HG03520 (cell line): ENCODE measurements at regions not wholly inside any gene's neighbourhood (a gene's known extent, or its start where the extent isn't known, plus 50 kb on each side); places are given as distances from the start of the nearest gene placed in this dataset.
"Not testable (repeated sequence)": the region's sequence is repeated elsewhere in the genome, so short reads cannot be mapped to it uniquely, and the experiment has no call there.

Source experiments
- ATAC-seq: cut with Tn5 transposase; IDR thresholded peaks from one replicate; pipeline ENCODE4 v1.9.1; 2021; ENCODE audit warnings: mild to moderate bottlenecking, moderate library complexity; ENCODE audit not compliant: unreplicated experiment

DNA sequence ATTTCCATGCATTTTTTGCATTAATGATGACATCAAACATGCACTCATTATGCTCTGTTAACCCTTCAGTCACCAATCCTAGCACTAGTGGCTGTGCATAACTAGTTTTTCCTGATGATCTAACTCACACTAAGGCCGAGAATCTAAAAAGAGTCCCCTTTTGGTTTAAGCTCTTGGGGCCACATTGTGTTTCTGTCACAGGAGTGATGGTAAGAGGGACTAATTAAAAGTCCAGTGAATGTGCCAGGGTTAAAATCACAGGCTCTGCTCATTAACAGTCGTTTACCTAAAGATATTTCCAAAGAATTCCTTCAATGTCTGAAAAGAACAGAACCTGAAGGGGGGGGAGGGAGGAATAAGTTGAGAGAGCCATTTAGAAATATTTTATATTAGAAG, 359.0 kb upstream of the ANKRD30A start:
- ATAC-seq: no peak

DNA sequence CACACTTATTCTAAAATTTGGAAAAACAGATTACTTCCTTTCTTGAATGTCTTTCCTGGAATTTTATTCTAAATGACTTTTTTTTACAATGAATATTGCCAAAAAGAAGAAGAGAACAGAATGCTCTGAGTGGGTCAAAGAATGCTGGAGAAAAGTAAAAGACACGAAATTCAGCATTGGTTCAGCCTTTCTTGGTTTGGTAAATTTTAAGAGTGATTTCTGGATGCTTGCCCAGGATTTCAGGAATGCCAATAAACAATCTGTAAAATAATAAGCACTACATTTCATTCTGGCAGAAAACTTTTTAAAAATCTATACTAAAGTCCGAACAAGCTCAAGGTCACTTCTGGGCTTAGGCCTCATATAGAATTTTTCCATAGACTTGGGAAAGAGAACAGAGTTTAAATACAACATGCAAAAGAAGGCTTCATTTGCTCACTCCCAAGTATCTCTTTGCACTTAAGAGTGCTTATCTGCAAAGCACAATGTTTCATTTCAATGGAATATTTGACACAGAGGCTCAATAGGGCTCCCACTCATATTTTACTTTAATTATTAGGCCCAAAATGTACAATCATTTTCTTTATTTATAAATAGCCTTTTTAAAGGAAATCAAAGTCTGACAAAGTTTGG, 359.5 kb upstream of the ANKRD30A start:
- ATAC-seq: no peak

DNA sequence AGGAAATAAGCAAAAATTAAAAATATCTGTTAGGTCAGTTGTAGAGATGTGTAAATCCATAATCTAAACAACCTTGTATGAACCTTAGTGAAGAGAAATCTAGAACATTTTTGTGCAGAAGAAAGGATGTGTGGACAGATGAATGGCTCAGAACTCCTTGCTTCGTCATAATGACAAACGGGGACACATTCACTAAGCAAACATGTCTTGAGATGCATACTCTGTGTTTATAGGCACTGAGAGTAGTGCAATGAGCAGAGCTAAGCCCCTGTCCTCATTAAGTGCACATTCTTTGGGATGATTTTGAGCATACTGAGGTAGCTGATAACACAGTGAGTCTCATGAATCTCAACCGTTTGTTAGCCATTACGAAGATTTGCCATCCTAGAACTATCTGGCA, 360.6 kb upstream of the ANKRD30A start:
- ATAC-seq: no peak

DNA sequence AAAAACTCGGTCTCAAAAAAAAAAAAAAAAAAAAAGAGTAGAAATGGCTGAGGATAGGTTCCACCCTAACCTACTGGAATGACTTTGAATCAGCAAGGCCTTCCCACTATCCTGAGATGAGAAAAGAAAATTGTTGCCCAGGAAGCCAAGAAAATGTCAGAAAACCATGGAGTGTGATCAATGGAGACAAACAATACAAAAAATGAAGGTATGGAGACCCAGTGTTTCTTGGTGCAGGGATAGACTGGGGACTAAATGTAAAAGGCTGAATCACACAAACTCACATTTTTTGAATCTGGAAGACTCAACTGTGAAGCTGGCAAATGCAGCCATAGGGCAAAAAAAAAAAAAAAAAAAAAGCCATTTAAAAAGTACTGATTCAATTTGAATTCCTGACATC, 364.3 kb upstream of the ANKRD30A start:
- ATAC-seq: no peak

- no peak for ATAC-seq
These were observed 366.1 kb upstream of the ANKRD30A start for GRCh38 chr10:36759141-36759805.

GRCh38 chr10:36748128-36748871, 377.1 kb upstream of the ANKRD30A start:
- ATAC-seq: no peak

GRCh38 chr10:36739884-36740445, 385.4 kb upstream of the ANKRD30A start:
- no peak for ATAC-seq

GRCh38 chr10:36738738-36739431, 386.5 kb upstream of the ANKRD30A start:
- no peak for ATAC-seq

GRCh38 chr10:36736311-36736710, 389.1 kb upstream of the ANKRD30A start:
- no peak for ATAC-seq

DNA sequence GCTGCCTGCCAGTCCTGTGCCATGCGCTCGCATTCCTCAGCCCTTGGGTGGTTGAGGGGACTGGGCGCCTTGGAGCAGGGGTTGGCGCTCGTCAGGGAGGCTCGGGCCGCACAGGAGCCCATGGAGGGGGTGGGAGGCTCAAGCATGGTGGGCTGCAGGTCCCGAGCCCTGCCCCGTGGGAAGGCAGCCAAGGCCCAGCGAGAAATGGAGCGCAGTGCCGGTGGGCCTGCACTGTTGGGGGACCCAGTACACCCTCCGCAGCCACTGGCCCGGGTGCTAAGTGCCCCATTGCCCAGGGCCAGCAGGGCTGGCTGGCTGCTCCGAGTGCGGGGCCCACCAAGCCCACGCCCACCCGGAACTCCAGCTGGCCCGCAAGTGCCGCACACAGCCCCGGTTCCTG, 390.8 kb upstream of the ANKRD30A start:
- ATAC-seq: not testable (repeated sequence)

DNA sequence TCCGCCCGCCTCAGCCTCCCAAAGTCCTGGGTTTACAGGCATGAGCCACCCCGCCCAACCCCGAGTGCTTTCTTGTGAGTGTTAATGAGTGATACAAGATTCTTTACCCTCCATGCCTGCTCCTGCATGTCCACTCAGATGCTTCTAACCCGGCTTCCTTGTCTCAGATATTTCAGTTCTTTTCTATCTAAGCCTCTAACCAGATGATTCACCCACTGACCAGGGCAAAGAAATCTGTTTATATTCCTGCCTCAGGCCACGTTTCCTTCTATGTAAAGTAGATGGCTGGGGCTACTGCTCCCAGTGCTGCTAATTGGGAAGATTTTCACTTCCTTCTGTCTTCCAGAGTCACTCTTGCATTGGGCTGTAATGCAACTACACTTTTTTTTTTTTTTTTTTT, 395.1 kb upstream of the ANKRD30A start:
- no peak for ATAC-seq

DNA sequence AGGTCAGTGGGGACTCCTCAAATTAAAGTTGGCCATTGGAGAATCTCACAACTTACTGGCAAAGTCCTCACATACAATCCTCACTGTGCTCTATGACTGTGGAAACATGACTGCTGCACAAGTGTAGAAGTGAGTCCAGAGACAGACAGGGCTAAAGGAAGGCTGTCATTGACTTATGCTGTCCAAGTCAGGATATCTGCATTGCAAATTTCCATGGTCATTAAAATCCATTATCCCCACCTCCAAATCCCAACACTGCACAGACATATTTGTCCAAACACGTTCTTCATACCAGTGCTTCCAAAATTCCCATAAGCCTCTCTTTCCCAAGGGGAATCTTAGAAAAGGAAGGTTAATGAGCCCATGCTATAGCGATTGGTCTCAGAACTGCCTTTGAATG, 396.8 kb upstream of the ANKRD30A start:
- no peak for ATAC-seq

GRCh38 chr10:36725581-36726520, 399.5 kb upstream of the ANKRD30A start:
- no peak for ATAC-seq

DNA sequence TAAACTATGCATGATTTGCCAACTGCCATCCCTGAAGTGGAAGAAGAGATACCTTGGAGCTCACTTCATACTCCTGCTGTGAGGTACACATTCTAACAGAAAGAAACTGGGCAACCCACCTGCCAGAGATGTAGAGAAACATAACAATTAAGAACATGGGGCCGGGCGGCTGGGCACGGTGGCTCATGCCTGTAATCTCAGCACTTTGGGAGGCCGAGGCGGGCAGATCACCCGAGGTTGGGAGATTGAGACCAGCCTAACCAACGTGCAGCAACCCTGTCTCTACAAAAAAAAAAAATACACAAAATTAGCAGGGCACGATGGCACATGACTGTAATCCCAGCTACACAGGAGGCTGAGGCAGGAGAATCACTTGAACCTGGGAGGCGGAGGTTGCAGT, 402.6 kb upstream of the ANKRD30A start:
- no peak for ATAC-seq

DNA sequence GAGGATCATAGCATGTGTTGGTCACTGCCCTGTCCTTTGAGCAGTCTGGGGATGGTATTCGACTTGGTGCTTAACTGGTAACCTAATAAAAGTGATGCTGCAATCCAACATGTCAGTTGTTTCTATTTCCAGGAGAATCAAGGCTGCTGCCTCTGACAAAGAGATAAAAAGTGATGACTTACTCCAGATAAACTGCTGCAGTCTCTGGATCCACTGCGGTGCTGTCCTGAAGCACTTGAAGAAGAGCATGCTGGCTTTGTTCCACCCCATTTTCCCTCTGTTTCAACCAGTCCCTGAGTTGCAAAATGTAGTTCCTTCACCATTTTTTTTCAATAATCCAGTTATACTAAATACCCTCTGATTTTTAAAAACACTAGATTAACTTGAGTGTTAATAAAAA, 403.5 kb upstream of the ANKRD30A start:
- ATAC-seq: no peak

DNA sequence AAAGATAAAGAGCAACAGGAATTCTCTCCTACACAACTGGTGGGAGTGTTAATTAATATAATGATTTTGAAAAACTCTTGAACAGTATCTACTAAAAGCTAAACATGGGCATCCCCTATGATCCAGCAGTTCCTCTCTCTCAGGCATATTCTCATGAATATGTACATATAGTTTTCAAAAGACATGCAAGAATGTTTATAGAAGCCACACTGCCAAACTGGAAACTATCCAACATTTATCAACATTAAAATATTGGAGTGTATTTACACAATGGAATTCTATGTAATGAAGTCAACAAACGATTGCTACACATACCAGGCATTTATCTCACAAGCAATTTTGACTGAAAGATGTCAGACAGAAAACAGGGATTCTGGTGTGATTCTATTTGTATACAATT, 404.5 kb upstream of the ANKRD30A start:
- no peak for ATAC-seq

GRCh38 chr10:36717118-36717517, 408.3 kb upstream of the ANKRD30A start:
- ATAC-seq: no peak

- no peak for ATAC-seq
These were observed 409.1 kb upstream of the ANKRD30A start for GRCh38 chr10:36716291-36716690.

DNA sequence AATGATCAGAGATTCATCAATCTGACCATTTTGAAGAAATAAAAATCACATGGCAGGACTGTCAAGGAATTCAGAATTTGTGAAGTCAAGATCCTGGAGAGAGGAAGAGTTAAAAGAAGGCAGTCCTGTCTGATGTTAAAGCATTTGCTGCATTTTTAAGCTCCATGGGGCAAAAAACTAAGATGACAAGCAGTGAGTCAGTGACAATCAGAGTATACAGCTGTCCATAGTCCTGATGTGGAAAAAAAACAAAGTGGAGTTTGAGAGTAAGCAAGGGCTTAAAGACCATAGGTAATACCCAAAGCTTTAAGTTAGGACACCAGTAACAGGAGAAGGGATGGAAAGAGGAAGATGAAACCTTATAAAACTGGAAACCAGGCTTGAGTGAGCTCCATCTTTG, 412.7 kb upstream of the ANKRD30A start:
- ATAC-seq: no peak

- ATAC-seq: no peak
These were observed 414.0 kb upstream of the ANKRD30A start for GRCh38 chr10:36711361-36711760.
